GM21447 (cell line): ENCODE measurements at regions not wholly inside any gene's neighbourhood (a gene's known extent, or its start where the extent isn't known, plus 50 kb on each side); places are given as distances from the start of the nearest gene placed in this dataset.
"Not testable (repeated sequence)": the region's sequence is repeated elsewhere in the genome, so short reads cannot be mapped to it uniquely, and the experiment has no call there.

ENCODE experiments used
- ATAC-seq: cut with Tn5 transposase; IDR thresholded peaks from one replicate; pipeline ENCODE4 v1.9.1; 2021; ENCODE audit not compliant: unreplicated experiment

DNA sequence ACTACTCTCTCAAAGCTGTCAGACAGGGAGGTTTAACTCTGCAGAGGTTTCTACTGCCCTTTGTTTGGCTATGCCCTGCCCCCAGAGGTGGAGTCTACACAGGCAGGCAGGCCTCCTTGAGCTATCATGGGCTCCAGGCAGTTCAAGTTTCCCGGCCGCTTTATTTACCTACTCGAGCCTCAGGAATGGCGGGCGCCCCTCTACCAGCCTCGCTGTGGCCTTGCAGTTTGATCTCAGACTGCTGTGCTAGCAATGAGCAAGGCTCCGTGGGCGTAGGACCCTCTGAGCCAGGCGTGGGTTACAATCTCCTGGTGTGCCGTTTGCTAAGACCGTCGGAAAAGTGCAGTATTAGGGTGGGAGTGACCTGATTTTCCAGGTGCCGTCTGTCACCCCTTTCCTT is 124.3 kb downstream of the PTCHD1 start:
- not testable (repeated sequence) for ATAC-seq

DNA sequence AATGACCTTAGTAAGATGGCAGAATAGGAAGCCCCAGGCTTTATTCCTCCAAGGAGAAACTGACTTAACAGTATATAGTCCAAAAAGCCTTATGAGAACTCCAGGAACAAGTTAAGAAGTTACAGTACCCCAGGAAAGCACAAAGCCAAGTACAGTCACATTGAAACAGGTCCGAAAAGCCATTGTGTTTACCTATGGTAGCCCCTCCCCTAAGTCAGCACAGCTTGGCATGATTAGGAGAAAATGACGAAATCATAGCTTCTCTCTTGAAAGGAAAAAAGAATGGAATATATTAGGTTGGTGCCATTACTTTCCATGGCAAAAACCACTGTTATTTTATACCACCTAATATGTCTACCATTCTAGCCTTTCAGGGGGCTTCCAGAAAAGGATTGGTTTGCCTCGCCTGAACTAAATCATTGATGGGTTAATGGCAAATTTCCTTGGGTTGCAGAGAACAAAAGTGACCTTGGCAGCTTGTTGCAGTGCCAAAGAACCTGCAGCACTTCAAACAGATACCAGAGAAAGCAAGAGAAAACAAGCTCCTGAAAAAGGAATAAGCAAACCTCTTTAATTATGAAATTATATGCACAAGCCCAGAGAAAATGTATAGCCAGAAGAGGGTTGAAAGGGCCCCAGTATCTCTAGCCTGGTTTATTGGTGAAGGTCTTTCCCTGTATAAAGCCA is 130.6 kb downstream of the PTCHD1 start:
- no peak for ATAC-seq

DNA sequence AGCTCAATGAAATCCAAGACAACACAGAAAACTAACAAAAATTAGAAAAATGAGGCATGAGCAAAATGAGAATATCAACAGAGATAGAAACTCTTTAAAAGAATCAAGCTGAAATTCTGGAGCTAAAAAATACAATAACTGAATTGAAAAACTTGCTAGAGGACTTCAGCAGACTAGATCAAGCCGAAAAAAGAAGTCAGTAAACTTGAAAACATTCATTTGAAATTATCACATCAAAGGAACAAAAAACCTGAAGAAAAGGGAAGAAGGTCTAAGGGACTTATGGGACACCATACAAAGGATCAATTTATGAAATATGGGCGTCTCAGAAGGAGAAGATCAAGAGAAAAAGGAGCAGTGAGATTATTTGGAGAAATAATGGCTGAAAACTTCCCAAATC is 131.3 kb downstream of the PTCHD1 start:
- ATAC-seq: no peak

DNA sequence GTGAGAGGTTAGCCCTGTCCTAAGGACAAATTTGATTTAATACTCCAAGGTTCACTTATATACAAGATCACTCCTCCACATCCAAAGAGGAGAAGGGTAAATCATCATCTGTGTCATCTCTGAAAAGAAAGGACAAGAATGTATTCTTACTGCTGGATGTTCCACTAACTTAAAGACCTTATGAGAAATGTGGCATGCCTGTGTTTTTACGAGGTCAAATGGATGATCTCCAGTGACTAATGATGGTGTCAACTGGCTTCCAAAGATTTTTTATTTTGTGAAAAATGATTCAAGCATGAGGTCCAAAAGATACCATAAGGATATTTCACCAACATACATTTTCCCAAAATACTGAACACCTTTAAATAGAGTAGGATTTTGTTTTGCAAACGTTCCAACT is 143.4 kb downstream of the PTCHD1 start:
- ATAC-seq: no peak

DNA sequence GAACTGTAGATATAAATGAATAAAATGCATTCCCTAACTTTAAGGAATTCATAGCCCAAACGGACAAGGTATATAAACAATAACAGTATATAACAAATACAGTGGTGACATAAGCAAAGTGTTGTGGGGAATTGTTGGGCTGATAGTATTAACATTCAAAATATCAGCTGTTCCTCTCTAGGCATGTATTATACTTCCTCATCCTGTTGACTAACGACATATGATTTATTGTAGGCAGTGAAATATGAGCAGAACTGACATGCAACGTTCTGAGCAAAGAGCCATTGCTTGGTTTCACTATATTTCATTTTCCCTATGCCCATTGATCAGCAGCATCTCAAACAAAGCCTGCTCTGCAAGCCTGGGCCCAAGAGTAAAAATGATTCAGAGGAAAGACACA is 143.9 kb downstream of the PTCHD1 start:
- ATAC-seq: no peak

DNA sequence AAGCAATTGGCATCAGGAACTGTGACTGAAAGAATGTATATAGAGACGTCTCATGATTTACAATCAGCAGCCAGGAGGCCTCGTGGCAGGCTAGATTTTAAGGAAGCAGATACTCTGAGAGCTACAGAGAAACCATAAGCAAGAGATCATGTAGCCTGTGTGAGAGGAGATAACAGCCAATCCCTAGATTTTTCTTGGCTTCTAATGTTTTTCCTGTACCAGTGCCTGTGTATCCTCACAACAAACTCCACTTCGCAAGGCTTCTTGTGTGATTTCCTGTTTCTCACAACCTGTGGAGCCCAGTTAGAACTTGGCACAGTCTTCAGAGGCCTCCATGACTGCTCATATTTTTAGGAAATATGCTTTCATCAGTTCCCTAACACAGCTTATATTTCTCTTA is 147.9 kb downstream of the PTCHD1 start:
- no peak for ATAC-seq

DNA sequence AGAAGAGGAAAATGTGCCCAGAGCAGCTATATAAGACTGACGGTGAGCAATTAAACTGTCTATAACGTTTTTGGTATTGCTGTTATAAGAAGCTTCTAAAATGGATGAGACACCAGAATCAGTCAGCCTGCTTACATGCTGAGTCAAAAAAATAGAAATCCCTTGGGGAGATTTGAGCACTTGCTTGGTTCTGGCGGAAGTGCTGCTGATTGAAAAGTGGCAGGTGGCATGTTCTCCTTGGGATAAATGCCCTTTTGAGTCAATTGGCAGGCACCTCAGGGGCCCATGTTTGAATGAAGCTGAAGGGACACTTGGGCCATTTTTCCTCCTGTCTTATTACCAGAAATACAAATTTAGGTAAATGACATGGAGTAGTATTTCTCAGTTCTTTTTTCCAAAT is 148.7 kb downstream of the PTCHD1 start:
- no peak for ATAC-seq

DNA sequence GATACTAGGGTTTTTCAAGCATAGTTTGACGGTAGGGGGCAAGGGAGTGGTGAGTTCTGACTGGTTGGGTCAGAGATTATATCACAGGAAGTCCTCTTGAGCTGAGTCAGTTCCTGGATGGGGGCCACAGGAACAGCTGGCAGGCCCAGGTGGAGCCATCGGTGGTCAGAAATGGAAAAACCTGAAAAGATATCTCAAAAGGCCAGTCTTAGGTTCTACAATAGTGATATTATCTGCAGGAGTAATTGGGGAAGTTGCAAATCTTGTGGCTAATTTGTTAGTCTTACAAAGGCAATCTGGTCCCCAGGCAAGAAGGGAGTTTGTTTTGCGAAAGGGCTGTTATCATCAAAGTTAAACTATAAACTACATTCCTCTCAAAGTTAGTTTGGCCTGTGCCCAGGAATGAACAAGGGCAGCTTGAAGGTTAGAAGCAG is 159.3 kb downstream of the PTCHD1 start:
- ATAC-seq: no peak

DNA sequence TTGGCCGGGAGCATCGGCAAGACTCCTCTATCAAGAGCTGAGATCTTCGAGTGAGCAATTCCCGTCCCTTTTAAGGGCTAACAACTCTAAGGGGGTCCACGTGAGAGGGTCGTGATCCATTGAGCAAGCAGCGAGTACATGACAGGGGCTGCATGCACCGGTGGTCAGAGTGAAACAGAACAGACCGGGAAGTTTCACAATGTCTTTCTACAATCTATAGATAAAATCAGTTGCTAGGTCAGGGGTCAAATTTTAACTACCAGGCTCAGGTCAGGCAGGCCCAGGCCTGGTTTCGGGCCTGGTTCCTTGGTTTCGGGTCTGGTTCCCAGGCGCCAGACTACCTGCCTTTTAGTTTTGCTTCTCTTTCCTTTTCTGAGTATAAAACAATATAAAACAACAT is 160.1 kb downstream of the PTCHD1 start:
- no peak for ATAC-seq

DNA sequence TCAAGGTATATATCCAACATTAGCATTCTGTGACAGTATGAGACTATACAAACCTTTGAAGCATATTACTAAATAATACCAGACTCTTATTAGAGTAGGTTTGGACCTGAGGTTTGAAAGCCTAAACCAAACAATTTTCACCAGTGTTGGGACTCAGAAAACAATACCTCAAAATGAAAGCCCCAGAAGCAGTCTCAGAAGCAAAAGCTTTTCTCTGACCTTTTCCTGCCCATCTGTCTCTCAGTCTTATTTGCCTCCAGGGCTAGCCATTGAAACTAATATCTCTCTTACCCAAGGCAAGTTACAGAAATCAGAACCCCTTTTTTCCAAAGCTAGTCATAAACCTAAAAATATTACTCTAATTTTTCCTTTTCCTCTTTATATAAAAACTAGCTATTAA is 163.3 kb downstream of the PTCHD1 start:
- ATAC-seq: no peak

DNA sequence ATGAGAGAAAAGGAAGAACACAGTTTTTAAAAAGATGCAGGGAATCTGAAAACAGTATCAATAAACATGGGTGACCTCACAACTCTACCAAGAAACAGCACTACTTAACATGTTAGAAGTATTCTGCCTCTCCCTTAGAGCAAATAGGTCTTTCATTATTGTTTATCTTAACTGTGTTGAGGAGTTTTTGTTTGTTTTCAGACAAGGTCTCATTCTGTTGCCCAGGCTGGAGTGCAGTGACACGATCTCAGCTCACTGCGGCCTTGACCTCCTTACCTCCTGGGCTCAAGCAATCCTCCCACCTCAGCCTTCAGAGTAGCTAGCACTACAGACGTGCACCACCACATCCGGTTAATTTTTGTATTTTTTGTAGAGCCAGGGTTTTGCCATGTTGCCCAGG is 165.3 kb upstream of the PRDX4 start:
- ATAC-seq: no peak

DNA sequence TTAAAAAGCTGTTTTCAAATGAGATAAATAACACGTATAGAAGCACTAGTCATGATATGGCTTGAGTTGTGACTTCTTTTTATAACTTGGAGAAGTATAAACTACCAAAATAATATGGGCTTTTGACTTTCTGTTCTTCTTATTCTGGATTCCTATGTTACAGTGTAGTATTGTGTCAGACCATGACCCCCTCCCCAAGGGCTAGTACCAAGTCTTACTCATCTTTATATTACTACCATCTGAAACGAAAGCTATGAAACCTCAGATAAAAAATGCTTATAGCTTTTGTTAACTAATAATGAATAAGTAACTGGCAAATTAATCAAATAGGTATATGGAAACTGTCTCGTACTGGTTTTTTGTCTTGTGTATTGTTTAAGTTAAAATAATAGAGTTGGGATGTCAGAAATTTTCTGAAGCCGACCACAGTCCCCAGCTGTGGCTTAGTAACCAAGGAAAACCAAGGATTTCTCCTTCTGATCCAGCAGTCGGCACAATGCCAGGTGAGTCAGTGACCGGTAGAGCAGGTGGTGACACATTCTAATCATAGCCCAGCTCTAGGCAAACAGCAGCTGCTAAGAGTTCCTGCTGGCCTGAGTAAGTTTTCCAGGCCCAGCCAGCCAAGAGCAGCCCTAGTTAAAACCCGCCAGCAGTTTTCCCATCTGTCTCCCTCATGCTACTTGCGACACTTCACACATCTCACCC is 163.3 kb upstream of the PRDX4 start:
- no peak for ATAC-seq

DNA sequence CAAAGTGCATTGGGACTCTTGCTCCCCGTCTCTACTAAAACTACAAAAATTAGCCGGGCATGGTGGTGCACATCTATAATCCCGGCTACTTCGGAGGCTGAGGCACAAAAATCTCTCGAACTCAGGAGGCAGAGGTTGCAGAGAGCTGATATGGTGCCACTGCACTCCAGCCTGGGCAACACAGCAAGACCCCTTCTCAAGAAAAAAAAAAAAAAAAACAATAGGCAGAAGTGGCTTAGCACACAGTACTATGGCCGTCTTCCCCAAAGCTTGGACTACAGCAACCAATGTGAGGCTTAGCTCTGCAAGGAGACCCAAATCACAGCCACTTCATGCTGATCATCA is 162.8 kb upstream of the PRDX4 start:
- ATAC-seq: no peak

DNA sequence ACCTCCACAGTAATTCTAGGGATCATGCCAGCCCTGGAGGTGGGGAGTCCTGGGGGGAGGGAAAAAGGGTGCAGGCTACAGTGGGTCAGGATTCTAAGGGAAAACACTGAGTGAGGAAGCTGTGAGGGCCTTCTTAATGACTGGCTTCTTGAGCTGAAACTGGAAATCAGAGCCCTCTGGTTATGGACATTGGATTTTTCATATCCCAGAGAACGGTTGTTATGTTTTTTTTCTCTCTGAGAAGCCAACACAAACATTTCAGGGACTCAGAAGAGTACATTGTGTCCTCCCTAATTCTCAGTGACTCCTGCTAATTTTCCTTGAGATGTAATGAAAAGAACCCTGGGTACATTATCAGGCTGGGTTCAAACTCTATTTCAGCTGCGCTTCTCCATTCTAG is 162.4 kb upstream of the PRDX4 start:
- no peak for ATAC-seq

DNA sequence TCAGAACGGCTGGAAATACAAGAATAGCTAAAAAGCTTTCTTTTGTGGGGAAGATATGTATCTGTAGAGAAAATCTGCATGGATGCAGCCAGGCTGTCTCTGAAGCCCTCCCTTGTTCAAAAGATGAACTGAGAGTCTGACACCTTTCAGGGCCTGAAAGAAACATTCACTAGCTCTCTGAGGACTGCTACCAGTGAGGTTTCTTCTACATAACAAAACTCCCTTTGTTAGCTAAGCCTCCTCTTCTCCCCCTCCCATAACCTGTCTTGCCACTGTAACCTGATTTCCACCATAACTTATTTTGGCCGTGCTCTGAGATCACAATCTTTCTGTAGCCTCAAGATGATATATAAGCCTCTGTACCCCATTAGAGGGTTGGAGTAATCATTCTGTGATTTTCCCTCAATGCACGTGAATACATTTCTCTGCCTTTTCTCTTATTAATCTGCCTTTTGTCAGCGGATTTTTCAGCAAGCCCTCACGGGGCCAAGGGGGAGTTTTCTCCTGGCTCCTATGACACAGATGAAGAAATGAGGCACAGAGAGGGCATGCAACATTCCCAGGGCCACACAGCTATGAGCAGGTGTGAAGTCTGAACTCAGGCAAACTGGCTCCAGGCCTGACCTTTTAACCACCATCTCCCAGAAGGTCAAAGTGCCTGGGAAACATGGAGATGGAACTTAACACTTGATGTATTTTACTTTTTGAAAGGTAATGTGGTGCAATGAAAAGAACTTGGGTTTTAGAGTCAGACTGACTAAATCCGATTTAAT is 161.6 kb upstream of the PRDX4 start:
- ATAC-seq: no peak

DNA sequence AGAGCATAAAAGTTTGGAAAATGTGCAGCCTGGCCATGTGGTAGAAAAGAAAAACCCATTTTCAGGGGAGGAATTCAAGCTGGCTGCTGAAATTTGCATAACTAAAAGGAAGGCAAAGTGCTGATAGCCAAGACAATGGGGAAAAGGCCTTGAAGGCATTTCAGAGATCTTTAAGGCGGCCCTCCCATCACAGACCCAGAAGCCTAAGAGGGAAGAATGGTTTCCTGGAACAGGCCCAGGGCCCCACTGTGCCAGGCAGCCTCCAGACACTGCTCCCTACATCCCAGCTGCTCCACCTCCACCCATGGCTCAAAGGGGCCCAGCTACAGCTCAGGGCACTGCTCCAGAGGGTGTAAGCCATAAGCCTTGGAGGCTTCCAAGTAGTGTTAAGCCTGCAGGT is 158.0 kb upstream of the PRDX4 start:
- no peak for ATAC-seq

DNA sequence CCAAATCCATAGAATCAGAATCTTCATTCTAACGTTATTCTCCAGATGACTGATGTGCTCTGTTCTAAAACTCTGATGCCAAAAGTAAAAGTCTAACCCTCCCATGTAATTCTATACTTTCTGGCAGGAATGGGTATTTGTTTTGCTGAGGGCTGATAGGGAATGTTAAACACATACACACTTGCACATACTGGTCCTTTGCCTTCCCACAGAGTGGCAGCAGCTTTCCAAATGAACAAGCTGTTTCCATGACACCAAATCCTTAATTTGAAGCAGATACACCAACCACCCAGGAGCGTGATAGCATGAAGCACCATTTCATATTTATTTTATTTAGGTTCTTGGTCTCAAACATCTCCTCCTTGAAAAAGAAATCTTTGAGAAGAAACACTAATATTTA is 155.5 kb upstream of the PRDX4 start:
- ATAC-seq: no peak

DNA sequence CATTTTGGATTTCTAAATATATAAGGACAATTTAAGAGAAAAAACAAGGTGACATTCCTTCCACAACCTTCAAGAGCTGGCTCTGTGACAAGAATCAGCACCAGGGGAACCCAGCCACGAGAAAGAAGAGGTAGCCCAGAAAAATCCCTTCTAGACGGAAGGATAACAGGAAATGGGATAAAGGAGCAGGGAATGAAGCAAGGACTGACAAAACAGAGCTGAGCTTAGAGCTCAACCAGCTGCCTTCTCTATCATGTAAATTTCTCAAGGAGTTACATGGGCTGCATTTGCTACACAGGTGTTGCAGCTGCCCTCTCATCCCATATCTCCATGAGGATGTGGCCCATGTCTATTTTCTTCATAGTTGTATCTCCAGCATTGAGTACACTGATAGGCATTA is 154.2 kb upstream of the PRDX4 start:
- no peak for ATAC-seq

DNA sequence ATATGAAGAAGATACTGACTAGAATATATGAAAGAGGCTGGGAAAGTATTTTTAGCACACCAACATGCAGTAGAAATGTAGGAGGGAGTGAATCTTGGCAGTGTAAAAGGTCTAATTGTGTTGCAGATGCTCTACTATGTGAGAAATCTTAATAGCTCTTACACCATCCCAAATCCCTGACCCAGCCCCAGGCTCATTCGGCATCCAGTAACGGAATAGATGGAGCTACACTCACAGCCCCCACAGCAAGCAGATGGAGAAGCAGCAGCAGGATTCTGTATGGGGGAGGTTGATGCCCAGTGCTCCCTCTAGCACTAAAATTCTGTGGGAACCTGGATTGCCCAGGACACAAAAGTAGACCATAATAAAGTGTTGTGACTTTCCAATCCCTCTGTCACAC is 153.2 kb upstream of the PRDX4 start:
- ATAC-seq: no peak

DNA sequence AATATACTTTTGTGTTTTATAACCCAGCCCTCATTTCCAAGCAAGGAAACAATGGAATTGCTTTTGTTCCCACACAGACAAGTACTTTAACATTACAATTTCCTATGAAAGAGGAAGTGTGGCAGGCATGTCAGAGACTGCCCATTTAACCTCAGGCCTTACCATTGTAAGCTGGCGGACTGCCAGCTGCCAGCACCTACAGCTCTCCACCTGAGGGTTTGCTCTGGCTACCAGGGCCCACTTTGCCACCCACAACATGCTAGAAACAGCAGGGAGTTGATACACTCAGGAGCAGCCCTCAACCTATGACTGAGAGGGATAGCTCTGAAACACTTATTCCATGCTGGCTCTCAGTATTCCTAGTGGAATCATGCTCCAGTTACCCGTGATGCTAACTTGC is 152.3 kb upstream of the PRDX4 start:
- no peak for ATAC-seq

DNA sequence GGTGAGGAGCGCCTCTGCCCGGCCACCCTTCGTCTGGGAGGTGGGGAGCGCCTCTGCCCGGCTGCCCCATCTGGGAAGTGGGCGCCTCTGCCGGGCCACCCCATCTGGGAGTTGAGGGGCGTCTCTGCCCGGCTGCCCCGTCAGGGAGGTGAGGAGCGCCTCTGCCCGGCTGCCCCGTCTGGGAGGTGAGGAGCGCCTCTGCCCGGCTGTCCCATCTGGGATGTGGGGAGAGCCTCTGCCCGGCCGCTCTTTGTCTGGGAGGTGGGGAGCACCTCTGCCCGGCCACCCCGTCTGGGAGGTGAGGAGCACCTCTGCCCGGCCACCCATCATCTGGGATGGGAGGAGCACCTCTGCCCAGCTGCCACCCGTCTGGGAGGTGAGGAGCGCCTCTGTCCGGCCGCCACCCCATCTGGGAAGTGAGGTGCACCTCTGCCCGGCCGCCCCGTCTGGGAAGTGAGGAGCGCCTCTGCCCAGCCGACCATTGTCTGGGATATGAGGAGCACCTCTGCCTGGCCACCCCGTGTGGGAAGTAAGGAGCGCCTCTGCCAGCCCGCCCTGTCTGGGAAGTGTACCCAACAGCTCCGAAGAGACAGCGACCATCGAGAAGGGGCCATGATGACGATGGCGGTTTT is 144.2 kb upstream of the PRDX4 start:
- ATAC-seq: not testable (repeated sequence)

DNA sequence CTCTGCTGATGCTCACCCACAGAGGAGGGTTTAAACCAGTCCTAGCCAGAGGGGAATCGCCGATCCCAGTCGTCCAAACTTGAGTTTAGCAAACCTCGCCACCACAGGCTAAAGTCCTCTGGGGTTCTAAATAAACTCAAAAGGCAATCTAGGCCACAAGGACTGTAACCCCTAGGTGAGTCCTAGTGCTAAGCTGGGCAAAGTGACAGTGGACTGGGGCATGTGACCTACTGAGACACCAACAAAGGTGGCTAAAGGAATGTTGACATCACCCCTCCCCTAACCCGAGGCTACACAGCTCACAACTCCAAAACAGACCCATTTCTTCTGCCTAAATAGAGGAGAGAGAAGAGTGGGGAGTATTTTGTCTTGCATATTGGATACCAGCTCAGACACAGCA is 142.8 kb upstream of the PRDX4 start:
- ATAC-seq: no peak
